ENCODE measurements at regions not wholly inside any gene's neighbourhood (a gene's known extent, or its start where the extent isn't known, plus 50 kb on each side); places are given as distances from the start of the nearest gene placed in this dataset.

GRCh38 chr13:76503766-76504165 lies 382.4 kb downstream of the KCTD12 start:
- H3K27ac ChIP-seq = no peak overlapping the region
- H3K4me1 ChIP-seq = no peaks in the 10 kb centered on the region
- no peak overlapping the region for H3K4me3 ChIP-seq
- no peaks in the 10 kb centered on the region for H3K27me3 ChIP-seq
- TF ChIP-seq CTCF (IDR thresholded peaks at IDR 0.05) = no peak
- no peak for TF ChIP-seq EP300 (IDR thresholded peaks at IDR 0.05)
- TF ChIP-seq POLR2AphosphoS5 (IDR thresholded peaks at IDR 0.05) = no peak
- no peak for TF ChIP-seq POLR2A (IDR thresholded peaks at IDR 0.05)
- no peaks in the 10 kb centered on the region for H3K36me3 ChIP-seq
- 73 to 86% methylated on average over 2 to 5 of the region's 5 CpGs for WGBS, 2 donors (ENCODE audit: low coverage in 1 of 2)
- ATAC-seq = no peak
- H3K9me3 ChIP-seq = no peaks in the 10 kb centered on the region

GRCh38 chr13:76503291-76503690 lies 382.9 kb downstream of the KCTD12 start:
- TF ChIP-seq CTCF (IDR thresholded peaks at IDR 0.05) = no peak
- no peak for TF ChIP-seq EP300 (IDR thresholded peaks at IDR 0.05)
- TF ChIP-seq POLR2A (IDR thresholded peaks at IDR 0.05) = no peak
- TF ChIP-seq POLR2AphosphoS5 (IDR thresholded peaks at IDR 0.05) = no peak
- 83 to 88% methylated on average over 1 of the region's 1 CpG for WGBS, 2 donors (ENCODE audit: low coverage in 1 of 2)
- no peak for ATAC-seq
- no peaks in the 10 kb centered on the region for H3K36me3 ChIP-seq
- H3K4me3 ChIP-seq = no peak overlapping the region
- no peak overlapping the region for H3K27ac ChIP-seq
- no peaks in the 10 kb centered on the region for H3K9me3 ChIP-seq
- no peaks in the 10 kb centered on the region for H3K4me1 ChIP-seq
- no peaks in the 10 kb centered on the region for H3K27me3 ChIP-seq

GRCh38 chr13:76500894-76501293 lies 385.3 kb downstream of the KCTD12 start:
- Histone ChIP-seq H3K27me3 (no peaks in the 10 kb centered on the region), H3K4me3 (no peak overlapping the region), H3K9me3 (no peaks in the 10 kb centered on the region), H3K27ac (no peak overlapping the region), H3K4me1 (no peaks in the 10 kb centered on the region), H3K36me3 (no peaks in the 10 kb centered on the region)
- ATAC-seq = no peak
- WGBS, 2 donors (ENCODE audit: low coverage in 1 of 2) = 49 to 50% methylated on average over 2 to 3 of the region's 3 CpGs
- TF ChIP-seq POLR2AphosphoS5 (IDR thresholded peaks at IDR 0.05) (no peak), POLR2A (IDR thresholded peaks at IDR 0.05) (no peak), EP300 (IDR thresholded peaks at IDR 0.05) (no peak), CTCF (IDR thresholded peaks at IDR 0.05) (no peak)

GRCh38 chr13:76499891-76500290 lies 386.3 kb downstream of the KCTD12 start:
- WGBS, 2 donors (ENCODE audit: low coverage in 1 of 2) = 43 to 55% methylated on average over 1 of the region's 1 CpG
- H3K27me3 ChIP-seq = no peaks in the 10 kb centered on the region
- TF ChIP-seq POLR2AphosphoS5 (IDR thresholded peaks at IDR 0.05) = no peak
- TF ChIP-seq POLR2A (IDR thresholded peaks at IDR 0.05) = no peak
- TF ChIP-seq EP300 (IDR thresholded peaks at IDR 0.05) = no peak
- no peaks in the 10 kb centered on the region for H3K9me3 ChIP-seq
- H3K27ac ChIP-seq = no peak overlapping the region
- no peak for ATAC-seq
- H3K4me1 ChIP-seq = no peaks in the 10 kb centered on the region
- H3K36me3 ChIP-seq = no peaks in the 10 kb centered on the region
- H3K4me3 ChIP-seq = no peak overlapping the region

- no peak overlapping the region for H3K4me3 ChIP-seq
- no peaks in the 10 kb centered on the region for H3K36me3 ChIP-seq
- no peak for ATAC-seq
- H3K27me3 ChIP-seq = no peaks in the 10 kb centered on the region
- H3K9me3 ChIP-seq = no peaks in the 10 kb centered on the region
- TF ChIP-seq EP300 (IDR thresholded peaks at IDR 0.05) = no peak
- no peak for TF ChIP-seq CTCF (IDR thresholded peaks at IDR 0.05)
- TF ChIP-seq POLR2A (IDR thresholded peaks at IDR 0.05) = no peak
- no peak for TF ChIP-seq POLR2AphosphoS5 (IDR thresholded peaks at IDR 0.05)
- H3K4me1 ChIP-seq = no peaks in the 10 kb centered on the region
- WGBS, 2 donors (ENCODE audit: low coverage in 1 of 2) = 82 to 83% methylated on average over 1 of the region's 1 CpG
- no peak overlapping the region for H3K27ac ChIP-seq
These were observed 396.9 kb downstream of the KCTD12 start for GRCh38 chr13:76489274-76489673.
